HFF-Myc (cell line): ENCODE measurements at regions not wholly inside any gene's neighbourhood (a gene's known extent, or its start where the extent isn't known, plus 50 kb on each side); places are given as distances from the start of the nearest gene placed in this dataset.

ENCODE experiments used
- DNase-seq: peaks from one replicate; pipeline ENCODE4 v3.0.0-alpha.2; 2011; ENCODE audit warnings: low read depth; ENCODE audit errors: extremely low read depth
- H3K4me3 ChIP-seq: replicated peaks from 2 replicates; pipeline ENCODE4 v1.5.1; 2011; ENCODE audit warnings: low read depth, mild to moderate bottlenecking, control low read depth, low read length
- CTCF ChIP-seq: IDR thresholded peaks from 2 replicates; pipeline ENCODE4 v1.5.1; 2012; ENCODE audit warnings: mild to moderate bottlenecking, low read depth, low read length, control low read depth; ENCODE audit errors: missing control alignments

- H3K4me3 ChIP-seq, result no peak overlapping the region
- no peak for DNase-seq
- no peak for TF ChIP-seq CTCF
These were observed 95.1 kb downstream of the CD83 start for GRCh38 chr6:14212632-14213031.

- TF ChIP-seq CTCF, result no peak
- H3K4me3 ChIP-seq, result no peak overlapping the region
- peak; percentile 98 for DNase-seq
These were observed 99.5 kb downstream of the CD83 start for GRCh38 chr6:14216946-14217684.

- no peak for TF ChIP-seq CTCF
- DNase-seq, result no peak
- H3K4me3 ChIP-seq, result no peak overlapping the region
These were observed 100.4 kb downstream of the CD83 start for GRCh38 chr6:14217728-14218518.

- no peak overlapping the region for H3K4me3 ChIP-seq
- TF ChIP-seq CTCF, result no peak
- no peak for DNase-seq
These were observed 100.9 kb downstream of the CD83 start for GRCh38 chr6:14218519-14218800.

GRCh38 chr6:14221564-14222279 lies 104.2 kb downstream of the CD83 start:
- no peak for DNase-seq
- H3K4me3 ChIP-seq, result no peak overlapping the region
- TF ChIP-seq CTCF, result no peak

GRCh38 chr6:14222956-14223355 lies 105.4 kb downstream of the CD83 start:
- no peak overlapping the region for H3K4me3 ChIP-seq
- TF ChIP-seq CTCF, result no peak
- no peak for DNase-seq
